Right atrium auricular region (tissue), 2 donors: ENCODE measurements at regions not wholly inside any gene's neighbourhood (a gene's known extent, or its start where the extent isn't known, plus 50 kb on each side); places are given as distances from the start of the nearest gene placed in this dataset.

Experiments
- DNase-seq: peaks from one replicate; pipeline ENCODE4 v3.0.0-alpha.2; 2019; ENCODE audit warnings: low spot score
- H3K27ac ChIP-seq, 2 donors: fragments of 200-600 bp; sonication (generic); 1 replicate in 1 of 2; 2 replicates in 1 of 2; pipeline ENCODE4 v1.5.1; 2016 to 2019
- H3K27me3 ChIP-seq, 2 donors: fragments of 200-600 bp; sonication (generic); one replicate each; pipeline versions ENCODE4 v1.5.1 to v1.6.0; 2017 to 2019
- H3K36me3 ChIP-seq: fragments of 200-600 bp; sonication (generic); one replicate; pipeline ENCODE4 v1.5.1; 2016
- H3K4me1 ChIP-seq, 2 donors: fragments of 200-600 bp; sonication (generic); one replicate each; pipeline versions ENCODE4 v1.5.1 to v1.6.0; 2017 to 2019
- H3K4me3 ChIP-seq, 2 donors: fragments of 200-600 bp; sonication (generic); 1 replicate in 1 of 2; 2 replicates in 1 of 2; pipeline ENCODE4 v1.5.1; 2017 to 2019; ENCODE audit warnings: mild to moderate bottlenecking in 1 of 2, moderate library complexity in 1 of 2
- H3K9me3 ChIP-seq, 2 donors: fragments of 200-600 bp; sonication (generic); one replicate each; pipeline ENCODE4 v1.5.1; 2019
- CTCF ChIP-seq, 2 donors: fragments of 200-600 bp; sonication (generic); IDR thresholded peaks; one replicate each; pipeline ENCODE4 v1.5.1; 2019; ENCODE audit warnings: antibody characterized with exemption in 2 of 2

- H3K27ac ChIP-seq: no peak overlapping the region
- DNase-seq: no peak
- H3K4me3 ChIP-seq: no peak overlapping the region
- H3K27me3 ChIP-seq: no peaks in the 10 kb centered on the region
- H3K4me1 ChIP-seq: no peaks in the 10 kb centered on the region
- H3K36me3 ChIP-seq: no peaks in the 10 kb centered on the region
- no peak for TF ChIP-seq CTCF (IDR thresholded peaks at IDR 0.05)
- H3K9me3 ChIP-seq: peaks cover 0 to 27% of the 10 kb centered on the region in 2 donors
Measured at GRCh38 chr4:13250263-13250662, 233.9 kb downstream of the RAB28 start.

GRCh38 chr4:13248621-13249298, 235.4 kb downstream of the RAB28 start:
- Histone ChIP-seq H3K9me3 (peaks cover 0 to 27% of the 10 kb centered on the region in 2 donors), H3K4me3 (no peak overlapping the region), H3K27me3 (no peaks in the 10 kb centered on the region), H3K36me3 (no peaks in the 10 kb centered on the region), H3K27ac (no peak overlapping the region), H3K4me1 (no peaks in the 10 kb centered on the region)
- no peak for DNase-seq
- no peak for TF ChIP-seq CTCF (IDR thresholded peaks at IDR 0.05)

GRCh38 chr4:13246107-13246506, 238.0 kb downstream of the RAB28 start:
- no peak overlapping the region for H3K27ac ChIP-seq
- no peak overlapping the region for H3K4me3 ChIP-seq

GRCh38 chr4:13244444-13244843, 239.7 kb downstream of the RAB28 start:
- TF ChIP-seq CTCF (IDR thresholded peaks at IDR 0.05): no peak
- no peak overlapping the region for H3K27ac ChIP-seq
- H3K4me3 ChIP-seq: no peak overlapping the region
- peaks cover 0 to 27% of the 10 kb centered on the region in 2 donors for H3K9me3 ChIP-seq
- H3K27me3 ChIP-seq: no peaks in the 10 kb centered on the region
- H3K36me3 ChIP-seq: no peaks in the 10 kb centered on the region
- no peak for DNase-seq
- H3K4me1 ChIP-seq: no peaks in the 10 kb centered on the region

More at GRCh38 chr4:13246107-13246506, 238.0 kb downstream of the RAB28 start:
- Histone ChIP-seq H3K4me1 (no peaks in the 10 kb centered on the region), H3K9me3 (peaks cover 0 to 27% of the 10 kb centered on the region in 2 donors), H3K27me3 (no peaks in the 10 kb centered on the region), H3K36me3 (no peaks in the 10 kb centered on the region)
- DNase-seq: no peak
- no peak for TF ChIP-seq CTCF (IDR thresholded peaks at IDR 0.05)

GRCh38 chr4:13243152-13243551, 241.0 kb downstream of the RAB28 start:
- H3K27me3 ChIP-seq: no peaks in the 10 kb centered on the region
- no peak overlapping the region for H3K4me3 ChIP-seq
- DNase-seq: no peak
- H3K27ac ChIP-seq: no peak overlapping the region
- TF ChIP-seq CTCF (IDR thresholded peaks at IDR 0.05): no peak
- no peaks in the 10 kb centered on the region for H3K4me1 ChIP-seq
- H3K9me3 ChIP-seq: peaks cover 0 to 23% of the 10 kb centered on the region in 2 donors
- no peaks in the 10 kb centered on the region for H3K36me3 ChIP-seq

GRCh38 chr4:13240066-13240465, 244.1 kb downstream of the RAB28 start:
- no peak for DNase-seq
- Histone ChIP-seq H3K9me3 (no peaks in the 10 kb centered on the region), H3K36me3 (no peaks in the 10 kb centered on the region), H3K27ac (no peak overlapping the region), H3K4me1 (no peaks in the 10 kb centered on the region), H3K4me3 (no peak overlapping the region), H3K27me3 (no peaks in the 10 kb centered on the region)
- no peak for TF ChIP-seq CTCF (IDR thresholded peaks at IDR 0.05)
